ENCODE measurements at regions not wholly inside any gene's neighbourhood (a gene's known extent, or its start where the extent isn't known, plus 50 kb on each side); places are given as distances from the start of the nearest gene placed in this dataset.

- TF ChIP-seq CTCF (conservative IDR thresholded peaks at IDR 0.05; ENCODE audit: low read depth, low read length), result no peak
- no peak for DNase-seq (ENCODE audit: low read depth)
- no peak overlapping the region for H3K4me3 ChIP-seq (ENCODE audit: low read length)
Observed at GRCh38 chr16:85371948-85372347, 241.2 kb upstream of the GSE1 start.

- DNase-seq (ENCODE audit: low read depth), result no peak
- no peak for TF ChIP-seq CTCF (conservative IDR thresholded peaks at IDR 0.05; ENCODE audit: low read depth, low read length)
- H3K4me3 ChIP-seq (ENCODE audit: low read length), result no peak overlapping the region
Observed at GRCh38 chr16:85372627-85373372, 240.3 kb upstream of the GSE1 start.

- no peak for TF ChIP-seq CTCF (conservative IDR thresholded peaks at IDR 0.05; ENCODE audit: low read depth, low read length)
- DNase-seq (ENCODE audit: low read depth), result no peak
- no peak overlapping the region for H3K4me3 ChIP-seq (ENCODE audit: low read length)
Observed at GRCh38 chr16:85373741-85374570, 239.2 kb upstream of the GSE1 start.

GRCh38 chr16:85374571-85374872 is 238.6 kb upstream of the GSE1 start:
- TF ChIP-seq CTCF (conservative IDR thresholded peaks at IDR 0.05; ENCODE audit: low read depth, low read length), result no peak
- no peak for DNase-seq (ENCODE audit: low read depth)
- H3K4me3 ChIP-seq (ENCODE audit: low read length), result no peak overlapping the region

GRCh38 chr16:85375282-85375681 is 237.8 kb upstream of the GSE1 start:
- no peak for TF ChIP-seq CTCF (conservative IDR thresholded peaks at IDR 0.05; ENCODE audit: low read depth, low read length)

GRCh38 chr16:85376292-85377095 is 236.6 kb upstream of the GSE1 start:
- DNase-seq (ENCODE audit: low read depth), result no peak
- TF ChIP-seq CTCF (conservative IDR thresholded peaks at IDR 0.05; ENCODE audit: low read depth, low read length), result no peak
- no peak overlapping the region for H3K4me3 ChIP-seq (ENCODE audit: low read length)

More at GRCh38 chr16:85375282-85375681, 237.8 kb upstream of the GSE1 start:
- no peak overlapping the region for H3K4me3 ChIP-seq (ENCODE audit: low read length)
- DNase-seq (ENCODE audit: low read depth), result no peak
